ENCODE measurements at regions not wholly inside any gene's neighbourhood (a gene's known extent, or its start where the extent isn't known, plus 50 kb on each side); places are given as distances from the start of the nearest gene placed in this dataset.
"Not testable (repeated sequence)": the region's sequence is repeated elsewhere in the genome, so short reads cannot be mapped to it uniquely, and the experiment has no call there.

DNA sequence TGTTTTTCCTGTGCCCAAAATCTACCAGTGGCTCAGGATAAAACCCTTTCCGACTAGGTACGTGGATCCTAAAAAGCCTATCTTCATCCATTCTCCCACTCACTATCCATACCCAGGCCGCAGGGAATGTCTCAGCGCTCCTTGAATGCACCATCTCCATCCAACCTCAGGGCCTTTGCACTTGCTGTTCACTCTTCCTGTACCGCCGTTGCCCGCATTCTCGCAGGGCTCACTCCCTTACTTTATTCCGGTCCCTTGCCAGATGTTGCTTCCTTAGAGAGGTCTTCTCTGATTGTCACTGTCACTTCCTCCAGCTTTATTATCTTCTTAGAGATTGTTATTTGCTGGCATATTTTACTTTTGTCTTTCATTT is 93.3 kb upstream of the ZNF536 start:
- DNase-seq = no peak

DNA sequence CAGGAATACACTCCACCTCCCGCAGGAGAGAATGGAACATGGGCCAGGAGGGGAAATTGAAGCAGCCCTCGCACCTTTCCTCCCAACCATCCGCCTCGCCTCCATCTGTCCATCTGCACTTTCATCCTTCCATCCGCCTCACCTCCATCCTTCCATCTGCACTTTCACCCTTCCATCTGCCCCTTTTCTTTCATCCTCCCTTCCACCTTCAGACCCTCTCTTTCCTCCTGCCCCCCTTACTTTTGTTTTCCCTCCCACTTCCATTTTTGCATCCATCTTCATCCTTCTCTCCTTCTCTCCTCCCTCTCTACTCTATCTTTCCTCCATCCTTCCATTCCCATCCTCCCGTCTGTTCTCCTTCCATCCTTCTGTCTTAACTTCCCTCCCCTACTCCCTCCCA is 92.2 kb upstream of the ZNF536 start:
- no peak for DNase-seq

GRCh38 chr19:30281906-30282305 is 90.3 kb upstream of the ZNF536 start:
- no peak for DNase-seq

DNA sequence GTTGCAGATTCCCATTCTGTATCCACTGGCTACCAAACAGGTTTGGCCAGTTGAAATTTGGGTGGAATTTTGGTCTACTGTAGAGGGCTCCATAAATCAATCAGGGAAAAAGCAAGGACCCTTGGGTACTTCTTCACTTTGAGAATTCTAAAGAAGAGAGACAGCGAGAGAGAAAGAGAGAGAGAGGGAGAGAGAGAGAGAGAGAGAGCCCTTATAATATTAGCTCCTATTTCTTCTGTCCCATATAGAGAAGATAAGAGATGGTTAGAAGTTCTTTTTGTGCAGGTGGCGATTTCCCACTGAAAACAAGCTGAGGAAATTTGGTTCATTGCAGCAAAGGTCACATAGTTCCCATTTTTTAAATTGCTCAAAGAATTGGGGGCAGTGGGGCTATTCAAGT is 88.6 kb upstream of the ZNF536 start:
- DNase-seq = no peak

GRCh38 chr19:30284209-30284608 is 88.0 kb upstream of the ZNF536 start:
- DNase-seq = no peak

GRCh38 chr19:30284885-30285284 is 87.3 kb upstream of the ZNF536 start:
- DNase-seq = no peak

DNA sequence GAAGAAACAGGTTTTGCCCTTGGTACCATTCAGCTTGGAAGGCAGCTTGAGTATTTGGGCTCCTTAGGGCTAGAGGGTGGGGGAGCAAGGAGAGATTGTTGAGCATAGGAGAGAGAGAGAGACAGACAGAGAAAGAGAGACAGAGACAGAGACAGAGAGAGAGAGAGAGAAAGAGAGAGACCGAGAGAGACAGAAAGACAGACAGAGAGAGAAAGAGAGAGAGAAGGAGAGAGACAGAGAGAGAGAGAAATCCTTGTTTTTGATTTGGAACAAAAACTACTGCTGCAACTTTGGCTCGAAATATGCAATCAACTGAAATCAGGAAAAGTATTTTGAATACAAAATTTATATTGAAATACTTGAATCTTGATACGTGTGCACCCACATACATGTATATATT is 85.8 kb upstream of the ZNF536 start:
- DNase-seq = no peak

GRCh38 chr19:30287259-30287658 is 84.9 kb upstream of the ZNF536 start:
- no peak for DNase-seq

- no peak for DNase-seq
Observed at GRCh38 chr19:30287973-30288372, 84.2 kb upstream of the ZNF536 start.

- no peak for DNase-seq
Observed at GRCh38 chr19:30288911-30289310, 83.3 kb upstream of the ZNF536 start.

- no peak for DNase-seq
Observed at GRCh38 chr19:30289336-30289735, 82.8 kb upstream of the ZNF536 start.

GRCh38 chr19:30290805-30291204 is 81.4 kb upstream of the ZNF536 start:
- not testable (repeated sequence) for DNase-seq

DNA sequence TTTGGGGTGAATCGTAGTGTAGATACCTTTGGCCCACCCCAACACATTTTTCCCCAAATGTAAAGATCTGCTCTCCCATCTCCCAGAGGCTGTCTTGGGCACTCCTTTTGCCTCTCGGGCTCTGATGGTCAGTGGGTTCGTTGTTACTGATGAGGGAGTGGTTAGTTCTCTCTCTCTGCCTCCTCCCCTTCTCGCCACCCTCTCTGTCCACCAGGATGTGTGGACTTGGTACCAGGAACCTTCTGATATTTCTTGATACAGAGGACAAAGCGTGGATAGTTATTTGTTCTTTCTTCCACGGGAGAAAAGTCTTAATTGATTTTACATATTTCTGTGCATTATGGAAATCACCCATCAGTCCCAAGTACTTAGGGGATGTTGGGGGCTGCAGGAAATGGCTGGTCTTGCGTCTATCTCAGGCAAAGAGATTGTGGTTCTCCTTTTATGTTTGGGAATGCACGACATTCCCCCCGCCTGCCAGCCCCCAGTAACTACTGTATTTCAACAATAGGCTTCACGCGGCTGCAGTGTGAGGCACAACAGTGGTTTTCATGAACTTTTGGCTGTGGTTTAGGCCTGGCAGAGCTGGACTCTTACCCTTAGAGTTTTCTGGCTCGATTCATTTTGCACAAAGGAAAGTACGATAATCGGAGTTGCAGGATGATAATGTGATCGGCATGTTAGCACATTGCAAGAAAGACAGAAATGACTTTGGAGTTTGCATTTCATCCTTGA is 79.0 kb upstream of the ZNF536 start:
- peak; percentile 12 for DNase-seq

GRCh38 chr19:30297969-30298368 is 74.2 kb upstream of the ZNF536 start:
- DNase-seq = no peak

- no peak for DNase-seq
Observed at GRCh38 chr19:30303131-30303654, 69.0 kb upstream of the ZNF536 start.

DNA sequence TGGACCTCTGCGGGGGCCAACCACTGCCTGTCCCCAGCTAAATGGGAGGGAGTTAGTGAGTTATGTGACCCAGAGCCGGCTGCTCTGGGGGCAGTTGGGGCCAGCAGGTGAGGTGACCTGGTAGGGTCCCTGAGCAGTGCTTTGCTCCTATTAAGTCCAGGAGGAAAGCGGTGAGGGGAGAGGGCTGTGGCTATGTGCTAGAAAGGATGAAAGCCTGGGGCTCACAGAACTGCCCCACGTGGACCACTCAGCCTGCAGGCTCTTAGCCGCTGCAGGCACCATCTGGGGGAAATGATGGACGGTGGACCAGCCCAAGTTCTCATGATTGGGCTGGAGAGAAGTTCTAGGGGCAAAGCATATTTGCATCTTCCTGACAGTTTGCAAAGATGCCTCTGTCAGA is 67.6 kb upstream of the ZNF536 start:
- no peak for DNase-seq

GRCh38 chr19:30305346-30306060 is 66.7 kb upstream of the ZNF536 start:
- DNase-seq = no peak

GRCh38 chr19:30307191-30307974 is 64.8 kb upstream of the ZNF536 start:
- DNase-seq = no peak

GRCh38 chr19:30309176-30309575 is 63.0 kb upstream of the ZNF536 start:
- DNase-seq = no peak

- no peak for DNase-seq
Observed at GRCh38 chr19:30309905-30310601, 62.1 kb upstream of the ZNF536 start.

GRCh38 chr19:30310602-30311263 is 61.5 kb upstream of the ZNF536 start:
- DNase-seq = no peak

GRCh38 chr19:30311911-30312310 is 60.3 kb upstream of the ZNF536 start:
- no peak for DNase-seq

All from occipital lobe (tissue), 1 donor.